ENCODE measurements at regions not wholly inside any gene's neighbourhood (a gene's known extent, or its start where the extent isn't known, plus 50 kb on each side); places are given as distances from the start of the nearest gene placed in this dataset.

DNA sequence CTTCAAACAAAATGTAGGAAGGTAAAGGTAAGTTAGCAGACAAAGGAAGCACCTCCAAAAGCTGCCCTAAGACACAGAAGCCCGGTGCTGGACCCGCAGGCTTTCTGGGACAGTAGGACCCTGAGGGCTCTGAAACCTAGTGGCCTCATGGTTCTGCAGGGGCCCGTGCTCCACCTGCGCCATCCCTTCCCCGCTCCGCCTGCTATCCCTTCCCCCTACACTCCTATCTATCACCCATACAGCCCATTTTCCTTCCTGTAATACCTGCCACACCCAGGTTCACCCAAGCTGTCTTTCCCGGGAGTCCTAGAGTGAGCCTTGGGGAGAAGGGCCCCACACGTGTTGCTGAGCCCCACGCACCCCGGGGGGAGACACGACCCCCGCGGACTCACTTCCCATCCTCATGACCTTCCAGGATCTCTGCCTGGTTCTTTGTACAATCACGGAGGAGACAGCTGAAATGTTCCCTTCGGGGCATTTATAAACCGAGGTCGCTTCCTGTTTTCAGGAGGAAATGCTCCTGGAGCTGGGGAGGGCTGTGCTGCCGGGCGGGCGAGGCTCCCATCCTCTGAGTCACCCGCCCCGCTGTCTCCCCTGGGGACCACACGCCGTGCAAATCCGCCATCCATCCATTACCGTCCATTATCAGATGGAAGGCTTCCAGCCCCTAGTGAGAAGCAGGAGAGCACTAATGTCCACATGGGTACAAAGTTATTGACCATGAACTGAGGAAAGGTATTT, 251.7 kb upstream of the PITRM1 start:
- H3K4me3 Mint-ChIP-seq (ENCODE audit: low read depth): no peak overlapping the region
- H3K36me3 Mint-ChIP-seq (ENCODE audit: insufficient read depth): no peaks in the 10 kb centered on the region
- H3K4me1 Mint-ChIP-seq (ENCODE audit: low read depth): no peaks in the 10 kb centered on the region
- no peak for TF ChIP-seq CTCF (IDR thresholded peaks at IDR 0.05; ENCODE audit: unreplicated experiment)
- peaks cover 6% of the 10 kb centered on the region for H3K27me3 Mint-ChIP-seq
- no peak overlapping the region for H3K27ac Mint-ChIP-seq
- no peak for DNase-seq (ENCODE audit: low spot score, unreplicated experiment)
- H3K9me3 Mint-ChIP-seq (ENCODE audit: low read depth): no peaks in the 10 kb centered on the region

DNA sequence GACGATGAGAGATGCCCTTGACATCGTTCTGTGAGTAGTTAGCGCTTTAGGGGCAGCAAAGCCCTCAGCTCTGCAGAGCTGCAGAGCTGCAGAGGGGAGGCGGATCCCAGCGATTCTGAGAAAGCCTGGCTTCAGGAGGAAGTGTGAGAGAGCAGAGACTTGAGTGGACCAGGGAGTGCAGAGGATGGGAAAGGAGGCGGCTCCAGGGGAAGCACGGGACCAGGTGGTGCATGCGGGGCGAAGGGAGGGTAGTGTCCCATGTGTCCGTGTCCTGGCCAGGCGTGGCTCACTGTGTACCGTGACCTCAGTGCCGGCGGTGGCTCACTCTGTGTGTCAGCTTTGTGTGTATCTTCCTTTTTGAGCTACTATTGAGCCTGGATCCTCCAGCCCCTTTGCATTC, 250.8 kb upstream of the PITRM1 start:
- H3K27me3 Mint-ChIP-seq: peaks cover 6% of the 10 kb centered on the region
- H3K4me1 Mint-ChIP-seq (ENCODE audit: low read depth): peaks cover 4% of the 10 kb centered on the region
- H3K27ac Mint-ChIP-seq: no peak overlapping the region
- no peak for TF ChIP-seq CTCF (IDR thresholded peaks at IDR 0.05; ENCODE audit: unreplicated experiment)
- no peaks in the 10 kb centered on the region for H3K9me3 Mint-ChIP-seq (ENCODE audit: low read depth)
- H3K4me3 Mint-ChIP-seq (ENCODE audit: low read depth): no peak overlapping the region
- H3K36me3 Mint-ChIP-seq (ENCODE audit: insufficient read depth): no peaks in the 10 kb centered on the region
- DNase-seq (ENCODE audit: low spot score, unreplicated experiment): no peak

- H3K4me3 Mint-ChIP-seq (ENCODE audit: low read depth): no peak overlapping the region
- H3K27ac Mint-ChIP-seq: no peak overlapping the region
- no peaks in the 10 kb centered on the region for H3K9me3 Mint-ChIP-seq (ENCODE audit: low read depth)
- H3K27me3 Mint-ChIP-seq: peaks cover 6% of the 10 kb centered on the region
- no peak for TF ChIP-seq CTCF (IDR thresholded peaks at IDR 0.05; ENCODE audit: unreplicated experiment)
- no peaks in the 10 kb centered on the region for H3K36me3 Mint-ChIP-seq (ENCODE audit: insufficient read depth)
- peaks cover 11% of the 10 kb centered on the region for H3K4me1 Mint-ChIP-seq (ENCODE audit: low read depth)
- no peak for DNase-seq (ENCODE audit: low spot score, unreplicated experiment)
These were observed 249.7 kb upstream of the PITRM1 start for GRCh38 chr10:3422282-3422681.

- Mint-ChIP-seq H3K4me1 (ENCODE audit: low read depth) (peaks cover 11% of the 10 kb centered on the region), H3K27me3 (peaks cover 6% of the 10 kb centered on the region), H3K4me3 (ENCODE audit: low read depth) (no peak overlapping the region), H3K36me3 (ENCODE audit: insufficient read depth) (no peaks in the 10 kb centered on the region), H3K9me3 (ENCODE audit: low read depth) (no peaks in the 10 kb centered on the region), H3K27ac (no peak overlapping the region)
- DNase-seq (ENCODE audit: low spot score, unreplicated experiment): no peak
- no peak for TF ChIP-seq CTCF (IDR thresholded peaks at IDR 0.05; ENCODE audit: unreplicated experiment)
These were observed 249.1 kb upstream of the PITRM1 start for GRCh38 chr10:3421537-3422257.

GRCh38 chr10:3420527-3421469, 248.2 kb upstream of the PITRM1 start:
- no peak overlapping the region for H3K4me3 Mint-ChIP-seq (ENCODE audit: low read depth)
- H3K36me3 Mint-ChIP-seq (ENCODE audit: insufficient read depth): no peaks in the 10 kb centered on the region
- TF ChIP-seq CTCF (IDR thresholded peaks at IDR 0.05; ENCODE audit: unreplicated experiment): no peak
- H3K27ac Mint-ChIP-seq: no peak overlapping the region
- peaks cover 6% of the 10 kb centered on the region for H3K27me3 Mint-ChIP-seq
- H3K4me1 Mint-ChIP-seq (ENCODE audit: low read depth): peaks cover 11% of the 10 kb centered on the region
- no peaks in the 10 kb centered on the region for H3K9me3 Mint-ChIP-seq (ENCODE audit: low read depth)
- no peak for DNase-seq (ENCODE audit: low spot score, unreplicated experiment)
